ENCODE measurements at regions not wholly inside any gene's neighbourhood (a gene's known extent, or its start where the extent isn't known, plus 50 kb on each side); places are given as distances from the start of the nearest gene placed in this dataset.

DNA sequence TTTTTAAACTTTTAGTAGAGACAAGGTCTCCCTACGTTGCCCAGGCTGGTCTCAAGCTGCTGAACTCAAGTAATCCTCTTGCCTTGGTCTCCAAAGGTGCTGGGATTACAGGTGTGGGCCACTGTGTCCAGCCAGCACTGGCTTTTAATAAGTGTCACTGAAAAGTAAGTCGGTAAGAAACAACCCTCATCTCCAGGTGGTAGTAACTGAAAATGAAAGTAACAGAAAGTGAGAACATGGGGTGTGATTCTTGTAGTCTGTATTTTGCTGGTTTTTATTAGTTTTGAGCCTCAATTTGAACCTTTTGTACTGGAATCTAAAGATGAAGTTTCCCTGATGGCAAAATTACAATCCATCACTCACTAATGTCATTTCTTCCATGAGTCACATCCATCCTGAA is 238.1 kb upstream of the AGA start:
- TF ChIP-seq POLR2A (IDR thresholded peaks at IDR 0.05): no peak
- TF ChIP-seq, protein P1, sequence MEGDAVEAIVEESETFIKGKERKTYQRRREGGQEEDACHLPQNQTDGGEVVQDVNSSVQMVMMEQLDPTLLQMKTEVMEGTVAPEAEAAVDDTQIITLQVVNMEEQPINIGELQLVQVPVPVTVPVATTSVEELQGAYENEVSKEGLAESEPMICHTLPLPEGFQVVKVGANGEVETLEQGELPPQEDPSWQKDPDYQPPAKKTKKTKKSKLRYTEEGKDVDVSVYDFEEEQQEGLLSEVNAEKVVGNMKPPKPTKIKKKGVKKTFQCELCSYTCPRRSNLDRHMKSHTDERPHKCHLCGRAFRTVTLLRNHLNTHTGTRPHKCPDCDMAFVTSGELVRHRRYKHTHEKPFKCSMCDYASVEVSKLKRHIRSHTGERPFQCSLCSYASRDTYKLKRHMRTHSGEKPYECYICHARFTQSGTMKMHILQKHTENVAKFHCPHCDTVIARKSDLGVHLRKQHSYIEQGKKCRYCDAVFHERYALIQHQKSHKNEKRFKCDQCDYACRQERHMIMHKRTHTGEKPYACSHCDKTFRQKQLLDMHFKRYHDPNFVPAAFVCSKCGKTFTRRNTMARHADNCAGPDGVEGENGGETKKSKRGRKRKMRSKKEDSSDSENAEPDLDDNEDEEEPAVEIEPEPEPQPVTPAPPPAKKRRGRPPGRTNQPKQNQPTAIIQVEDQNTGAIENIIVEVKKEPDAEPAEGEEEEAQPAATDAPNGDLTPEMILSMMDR (IDR thresholded peaks at IDR 0.05): no peak
